Peyer's patch (tissue), 4 donors: ENCODE measurements at regions not wholly inside any gene's neighbourhood (a gene's known extent, or its start where the extent isn't known, plus 50 kb on each side); places are given as distances from the start of the nearest gene placed in this dataset.

Source experiments
- CTCF ChIP-seq, 6 experiments: fragments of 450-650 bp in 4 of 6; fragments of 200-600 bp in 2 of 6; sonication (generic) in 1 of 6; IDR thresholded peaks; one replicate each; pipeline ENCODE4 v1.5.1; 2017 to 2019; ENCODE audit warnings: antibody characterized with exemption in 6 of 6, mild to moderate bottlenecking in 3 of 6, moderate library complexity in 1 of 6
- POLR2A ChIP-seq, 2 donors: fragments of 450-650 bp; IDR thresholded peaks; one replicate each; pipeline ENCODE4 v1.5.1; 2017; ENCODE audit warnings: antibody characterized with exemption in 2 of 2, mild to moderate bottlenecking in 2 of 2, moderate library complexity in 2 of 2

GRCh38 chr1:60705026-60705425 lies 377.3 kb upstream of the NFIA start:
- TF ChIP-seq POLR2A (IDR thresholded peaks at IDR 0.05) (no peak), CTCF (IDR thresholded peaks at IDR 0.05) (no peak)
